ENCODE measurements at regions not wholly inside any gene's neighbourhood (a gene's known extent, or its start where the extent isn't known, plus 50 kb on each side); places are given as distances from the start of the nearest gene placed in this dataset.

DNA sequence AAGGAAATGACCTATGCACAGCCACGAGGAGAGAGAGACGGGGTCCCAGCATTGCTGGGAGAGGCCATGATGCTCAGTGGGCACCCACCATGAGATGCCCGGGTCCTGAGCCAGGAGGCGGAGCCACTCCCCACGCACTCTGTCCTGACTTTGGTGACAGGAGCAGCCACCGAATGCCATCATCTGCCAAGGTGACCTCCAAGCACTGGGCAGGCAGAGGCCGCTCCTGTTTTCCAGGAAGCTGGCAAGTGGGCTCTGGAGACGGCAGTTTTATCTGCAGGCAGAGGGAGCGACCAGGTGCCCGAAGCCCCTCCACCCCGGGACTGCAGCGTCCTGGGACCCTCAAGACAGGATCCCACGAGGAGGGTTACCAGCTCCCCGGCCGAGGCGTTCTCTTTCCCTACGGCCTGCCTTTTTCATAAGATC, 453.9 kb downstream of the BRD1 start:
- no peak for TF ChIP-seq GABPA (IDR thresholded peaks at IDR 0.05; ENCODE audit: low read depth)
- TF ChIP-seq SPI1 (IDR thresholded peaks at IDR 0.05; ENCODE audit: borderline replicate concordance, low read depth) = no peak
- no peak for TF ChIP-seq POLR2AphosphoS5 (IDR thresholded peaks at IDR 0.05; ENCODE audit: low read depth)
- TF ChIP-seq, protein P1, sequence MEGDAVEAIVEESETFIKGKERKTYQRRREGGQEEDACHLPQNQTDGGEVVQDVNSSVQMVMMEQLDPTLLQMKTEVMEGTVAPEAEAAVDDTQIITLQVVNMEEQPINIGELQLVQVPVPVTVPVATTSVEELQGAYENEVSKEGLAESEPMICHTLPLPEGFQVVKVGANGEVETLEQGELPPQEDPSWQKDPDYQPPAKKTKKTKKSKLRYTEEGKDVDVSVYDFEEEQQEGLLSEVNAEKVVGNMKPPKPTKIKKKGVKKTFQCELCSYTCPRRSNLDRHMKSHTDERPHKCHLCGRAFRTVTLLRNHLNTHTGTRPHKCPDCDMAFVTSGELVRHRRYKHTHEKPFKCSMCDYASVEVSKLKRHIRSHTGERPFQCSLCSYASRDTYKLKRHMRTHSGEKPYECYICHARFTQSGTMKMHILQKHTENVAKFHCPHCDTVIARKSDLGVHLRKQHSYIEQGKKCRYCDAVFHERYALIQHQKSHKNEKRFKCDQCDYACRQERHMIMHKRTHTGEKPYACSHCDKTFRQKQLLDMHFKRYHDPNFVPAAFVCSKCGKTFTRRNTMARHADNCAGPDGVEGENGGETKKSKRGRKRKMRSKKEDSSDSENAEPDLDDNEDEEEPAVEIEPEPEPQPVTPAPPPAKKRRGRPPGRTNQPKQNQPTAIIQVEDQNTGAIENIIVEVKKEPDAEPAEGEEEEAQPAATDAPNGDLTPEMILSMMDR (IDR thresholded peaks at IDR 0.05; ENCODE audit: insufficient read depth, low read length) = no peak
- TF ChIP-seq, protein P2, sequence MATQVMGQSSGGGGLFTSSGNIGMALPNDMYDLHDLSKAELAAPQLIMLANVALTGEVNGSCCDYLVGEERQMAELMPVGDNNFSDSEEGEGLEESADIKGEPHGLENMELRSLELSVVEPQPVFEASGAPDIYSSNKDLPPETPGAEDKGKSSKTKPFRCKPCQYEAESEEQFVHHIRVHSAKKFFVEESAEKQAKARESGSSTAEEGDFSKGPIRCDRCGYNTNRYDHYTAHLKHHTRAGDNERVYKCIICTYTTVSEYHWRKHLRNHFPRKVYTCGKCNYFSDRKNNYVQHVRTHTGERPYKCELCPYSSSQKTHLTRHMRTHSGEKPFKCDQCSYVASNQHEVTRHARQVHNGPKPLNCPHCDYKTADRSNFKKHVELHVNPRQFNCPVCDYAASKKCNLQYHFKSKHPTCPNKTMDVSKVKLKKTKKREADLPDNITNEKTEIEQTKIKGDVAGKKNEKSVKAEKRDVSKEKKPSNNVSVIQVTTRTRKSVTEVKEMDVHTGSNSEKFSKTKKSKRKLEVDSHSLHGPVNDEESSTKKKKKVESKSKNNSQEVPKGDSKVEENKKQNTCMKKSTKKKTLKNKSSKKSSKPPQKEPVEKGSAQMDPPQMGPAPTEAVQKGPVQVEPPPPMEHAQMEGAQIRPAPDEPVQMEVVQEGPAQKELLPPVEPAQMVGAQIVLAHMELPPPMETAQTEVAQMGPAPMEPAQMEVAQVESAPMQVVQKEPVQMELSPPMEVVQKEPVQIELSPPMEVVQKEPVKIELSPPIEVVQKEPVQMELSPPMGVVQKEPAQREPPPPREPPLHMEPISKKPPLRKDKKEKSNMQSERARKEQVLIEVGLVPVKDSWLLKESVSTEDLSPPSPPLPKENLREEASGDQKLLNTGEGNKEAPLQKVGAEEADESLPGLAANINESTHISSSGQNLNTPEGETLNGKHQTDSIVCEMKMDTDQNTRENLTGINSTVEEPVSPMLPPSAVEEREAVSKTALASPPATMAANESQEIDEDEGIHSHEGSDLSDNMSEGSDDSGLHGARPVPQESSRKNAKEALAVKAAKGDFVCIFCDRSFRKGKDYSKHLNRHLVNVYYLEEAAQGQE (IDR thresholded peaks at IDR 0.05; ENCODE audit: insufficient replicate concordance, low read depth) = no peak
- DNase-seq (ENCODE audit: low read depth in 1 of 2, low spot score in 1 of 2) = no peak
- no peak overlapping the region for H3K27ac ChIP-seq (replicated peaks)
- H3K4me3 ChIP-seq (replicated peaks; ENCODE audit: insufficient read depth, low read length) = no peak overlapping the region
- H3K27me3 ChIP-seq (ENCODE audit: insufficient read depth, poor library complexity, severe bottlenecking) = peaks cover 2% of the 10 kb centered on the region

DNA sequence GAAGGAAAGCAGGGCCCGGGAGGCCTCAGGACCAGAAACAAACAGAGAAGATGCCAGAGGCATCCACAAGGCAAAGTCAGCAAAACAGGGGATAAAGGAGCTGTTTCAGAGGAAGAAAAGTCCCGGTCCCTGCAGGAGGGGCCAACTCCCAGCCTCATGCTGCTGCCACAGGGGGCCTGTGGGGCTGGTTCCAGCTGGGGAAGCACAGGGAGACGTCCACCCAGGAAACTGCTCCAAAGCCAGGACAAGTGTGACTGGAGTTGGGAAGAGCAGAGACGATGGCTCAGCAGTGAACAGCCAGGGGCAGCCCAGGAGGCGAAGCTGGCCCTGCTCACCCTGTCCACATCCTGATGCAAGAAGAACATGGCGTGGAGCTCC, 454.4 kb downstream of the BRD1 start:
- Histone ChIP-seq H3K27ac (replicated peaks) (no peak overlapping the region), H3K4me3 (replicated peaks; ENCODE audit: insufficient read depth, low read length) (no peak overlapping the region), H3K27me3 (ENCODE audit: insufficient read depth, poor library complexity, severe bottlenecking) (peaks cover 2% of the 10 kb centered on the region)
- TF ChIP-seq, protein P1 (IDR thresholded peaks at IDR 0.05; ENCODE audit: insufficient read depth, low read length) = no peak
- no peak for TF ChIP-seq SPI1 (IDR thresholded peaks at IDR 0.05; ENCODE audit: borderline replicate concordance, low read depth)
- no peak for TF ChIP-seq POLR2AphosphoS5 (IDR thresholded peaks at IDR 0.05; ENCODE audit: low read depth)
- TF ChIP-seq GABPA (IDR thresholded peaks at IDR 0.05; ENCODE audit: low read depth) = no peak
- TF ChIP-seq, protein P2 (IDR thresholded peaks at IDR 0.05; ENCODE audit: insufficient replicate concordance, low read depth) = no peak
- no peak for DNase-seq (ENCODE audit: low read depth in 1 of 2, low spot score in 1 of 2)

DNA sequence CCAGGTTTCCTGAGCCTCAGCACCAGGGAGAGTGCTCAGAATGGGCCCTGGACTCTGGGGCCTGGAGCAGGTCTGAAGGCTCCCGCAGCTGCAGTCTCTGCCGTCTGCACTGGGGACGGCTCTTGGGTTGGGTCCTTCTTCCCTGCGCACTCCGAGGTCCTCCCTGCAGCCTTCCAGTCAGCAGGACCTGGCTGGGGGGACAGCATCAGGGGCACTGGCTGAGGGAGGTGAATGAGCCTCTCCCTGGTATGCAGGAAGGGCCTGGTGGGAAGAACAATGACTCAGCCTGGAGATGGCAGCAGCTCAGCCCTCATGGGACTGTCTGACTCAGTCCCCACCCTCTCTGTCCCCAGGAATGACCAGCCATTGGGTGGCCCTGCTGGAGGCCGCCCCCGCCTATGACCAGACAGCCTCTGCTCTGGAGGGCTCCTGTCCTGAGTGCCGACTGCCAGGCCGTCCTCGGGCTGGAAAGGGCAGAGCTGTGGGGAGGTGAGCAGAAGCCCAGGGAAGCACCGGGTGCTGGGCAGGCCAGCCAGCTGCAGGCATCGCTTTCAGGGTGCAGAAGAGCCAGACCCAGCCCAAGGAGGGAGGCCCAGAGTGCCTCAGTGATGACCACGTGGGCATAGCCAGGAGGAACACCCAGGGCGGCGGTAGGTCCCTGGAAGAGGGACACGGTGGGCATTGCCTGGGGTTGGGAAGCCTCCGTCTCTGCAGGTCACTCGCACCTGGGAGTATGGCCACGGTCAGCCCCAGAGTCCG, 455.0 kb downstream of the BRD1 start:
- TF ChIP-seq, protein P1 (IDR thresholded peaks at IDR 0.05; ENCODE audit: insufficient read depth, low read length) = no peak
- TF ChIP-seq, protein P2 (IDR thresholded peaks at IDR 0.05; ENCODE audit: insufficient replicate concordance, low read depth) = no peak
- no peak for TF ChIP-seq POLR2AphosphoS5 (IDR thresholded peaks at IDR 0.05; ENCODE audit: low read depth)
- no peak for TF ChIP-seq GABPA (IDR thresholded peaks at IDR 0.05; ENCODE audit: low read depth)
- no peak for DNase-seq (ENCODE audit: low read depth in 1 of 2, low spot score in 1 of 2)
- no peak overlapping the region for H3K4me3 ChIP-seq (replicated peaks; ENCODE audit: insufficient read depth, low read length)
- peaks cover 2% of the 10 kb centered on the region for H3K27me3 ChIP-seq (ENCODE audit: insufficient read depth, poor library complexity, severe bottlenecking)
- H3K27ac ChIP-seq (replicated peaks) = no peak overlapping the region

All from HL-60 (cell line).